ENCODE measurements at regions not wholly inside any gene's neighbourhood (a gene's known extent, or its start where the extent isn't known, plus 50 kb on each side); places are given as distances from the start of the nearest gene placed in this dataset.

- TF ChIP-seq GMEB1 (CRISPR knock-in tag; IDR thresholded peaks at IDR 0.05; ENCODE audit: borderline replicate concordance): no peak; the same call in 1 of the 2 replicates
- no peak for TF ChIP-seq ZMAT5 (CRISPR knock-in tag; IDR thresholded peaks at IDR 0.05; ENCODE audit: borderline replicate concordance, low read depth)
- TF ChIP-seq HNF4G (IDR thresholded peaks at IDR 0.05; ENCODE audit: borderline replicate concordance, low read depth, low read length): peak; percentile 54
- peak; percentile 87; the same call in 1 of the 2 replicates for TF ChIP-seq HNF4G (CRISPR knock-in tag; IDR thresholded peaks at IDR 0.05; ENCODE audit: borderline replicate concordance, low read depth)
- no peak for TF ChIP-seq ZNF879 (CRISPR knock-in tag; IDR thresholded peaks at IDR 0.05)
- no peak for TF ChIP-seq SP4 (CRISPR knock-in tag; IDR thresholded peaks at IDR 0.05)
- no peak for TF ChIP-seq MATR3 (CRISPR knock-in tag; IDR thresholded peaks at IDR 0.05)
- no peak for TF ChIP-seq ZBTB21 (CRISPR knock-in tag; IDR thresholded peaks at IDR 0.05)
- no peak for TF ChIP-seq ZFP90 (CRISPR knock-in tag; IDR thresholded peaks at IDR 0.05; ENCODE audit: borderline replicate concordance)
- TF ChIP-seq ZNF781 (CRISPR knock-in tag; IDR thresholded peaks at IDR 0.05; ENCODE audit: borderline replicate concordance, not compliant biosample characterization): no peak
- TF ChIP-seq TP53 (CRISPR knock-in tag; conservative IDR thresholded peaks at IDR 0.05): no peak
- peak; percentile 93 for TF ChIP-seq HMG20A (CRISPR knock-in tag; IDR thresholded peaks at IDR 0.05; ENCODE audit: borderline replicate concordance)
- no peak for TF ChIP-seq DMTF1 (CRISPR knock-in tag; IDR thresholded peaks at IDR 0.05)
- TF ChIP-seq ZFP1 (CRISPR knock-in tag; IDR thresholded peaks at IDR 0.05): no peak
- 0 out of 2 replicates have a peak, but pooled peaks have one; percentile 38 for TF ChIP-seq ATF3 (CRISPR knock-in tag; IDR thresholded peaks at IDR 0.05)
- no peak for TF ChIP-seq ZNF749 (CRISPR knock-in tag; IDR thresholded peaks at IDR 0.05; ENCODE audit: borderline replicate concordance)
- TF ChIP-seq ATAD3A (CRISPR knock-in tag; IDR thresholded peaks at IDR 0.05): no peak
- peak; percentile 20; the same call in 1 of the 2 replicates for TF ChIP-seq ZNF770 (CRISPR knock-in tag; IDR thresholded peaks at IDR 0.05)
- no peak for TF ChIP-seq ZNF558 (CRISPR knock-in tag; IDR thresholded peaks at IDR 0.05; ENCODE audit: borderline replicate concordance)
- TF ChIP-seq HINFP (CRISPR knock-in tag; IDR thresholded peaks at IDR 0.05; ENCODE audit: low read depth): 0 out of 2 replicates have a peak, but pooled peaks have one; percentile 25
- TF ChIP-seq KDM5A (IDR thresholded peaks at IDR 0.05; ENCODE audit: borderline replicate concordance, low read length): no peak
Observed at GRCh38 chr5:124580925-124581737, 165.3 kb downstream of the ZNF608 start (continued).
